GM23338 (cell line): ENCODE measurements at regions not wholly inside any gene's neighbourhood (a gene's known extent, or its start where the extent isn't known, plus 50 kb on each side); places are given as distances from the start of the nearest gene placed in this dataset.
A peak's percentile ranks its signal among the peaks of the same experiment; 100 is the strongest.

Experiments used
- CREB1 ChIP-seq: fragments of 250-450 bp; sonication (Bioruptor Pico); IDR thresholded peaks from 2 replicates; pipeline ENCODE4 v1.5.0; 2020; ENCODE audit warnings: low read depth, mild to moderate bottlenecking, moderate library complexity
- ETS1 ChIP-seq: IDR thresholded peaks from 2 replicates; pipeline ENCODE4 v1.6.1; 2016; ENCODE audit warnings: antibody characterized with exemption
- EZH2 ChIP-seq: fragments of 200-600 bp; sonication (generic); IDR thresholded peaks from one replicate; pipeline ENCODE4 v1.8.0; 2017; ENCODE audit warnings: antibody characterized with exemption, mild to moderate bottlenecking, low read depth; ENCODE audit not compliant: unreplicated experiment
- EZH2phosphoT487 ChIP-seq: fragments of 200-600 bp; sonication (generic); IDR thresholded peaks from one replicate; pipeline ENCODE4 v1.8.1; 2018; ENCODE audit warnings: antibody characterized with exemption; ENCODE audit not compliant: unreplicated experiment
- JUNB ChIP-seq: IDR thresholded peaks from one replicate; pipeline ENCODE4 v1.6.1; 2016; ENCODE audit warnings: antibody characterized with exemption; ENCODE audit not compliant: unreplicated experiment
- NANOG ChIP-seq: IDR thresholded peaks from 2 replicates; pipeline ENCODE4 v1.6.1; 2016; ENCODE audit warnings: antibody characterized with exemption, borderline replicate concordance
- POLR2AphosphoS5 ChIP-seq: IDR thresholded peaks from 2 replicates; pipeline ENCODE4 v1.6.1; 2016; ENCODE audit warnings: antibody characterized with exemption, low read depth
- REST ChIP-seq: IDR thresholded peaks from one replicate; pipeline ENCODE4 v1.6.1; 2018; ENCODE audit warnings: antibody characterized with exemption; ENCODE audit not compliant: unreplicated experiment
- ZNF331 ChIP-seq: fragments of 250-450 bp; sonication (Bioruptor Pico); IDR thresholded peaks from 2 replicates; pipeline ENCODE4 v1.5.0; 2020; ENCODE audit warnings: low read depth, mild to moderate bottlenecking, moderate library complexity
- TF ChIP-seq, protein P1 (sequence below), 2 experiments: fragments of 200-600 bp in 1 of 2; sonication (generic) in 1 of 2; conservative IDR thresholded peaks; 2 replicates each; pipeline versions ENCODE4 v1.5.1 to v1.6.1; 2016 to 2017; ENCODE audit warnings: antibody characterized with exemption in 2 of 2, low read depth in 2 of 2, mild to moderate bottlenecking in 2 of 2, moderate library complexity in 1 of 2

- TF ChIP-seq EZH2 (no peak), EZH2phosphoT487 (no peak), POLR2AphosphoS5 (no peak), REST (no peak), ZNF331 (no peak), JUNB (no peak), ETS1 (no peak), NANOG (no peak), CREB1 (no peak)
- TF ChIP-seq, protein P1, sequence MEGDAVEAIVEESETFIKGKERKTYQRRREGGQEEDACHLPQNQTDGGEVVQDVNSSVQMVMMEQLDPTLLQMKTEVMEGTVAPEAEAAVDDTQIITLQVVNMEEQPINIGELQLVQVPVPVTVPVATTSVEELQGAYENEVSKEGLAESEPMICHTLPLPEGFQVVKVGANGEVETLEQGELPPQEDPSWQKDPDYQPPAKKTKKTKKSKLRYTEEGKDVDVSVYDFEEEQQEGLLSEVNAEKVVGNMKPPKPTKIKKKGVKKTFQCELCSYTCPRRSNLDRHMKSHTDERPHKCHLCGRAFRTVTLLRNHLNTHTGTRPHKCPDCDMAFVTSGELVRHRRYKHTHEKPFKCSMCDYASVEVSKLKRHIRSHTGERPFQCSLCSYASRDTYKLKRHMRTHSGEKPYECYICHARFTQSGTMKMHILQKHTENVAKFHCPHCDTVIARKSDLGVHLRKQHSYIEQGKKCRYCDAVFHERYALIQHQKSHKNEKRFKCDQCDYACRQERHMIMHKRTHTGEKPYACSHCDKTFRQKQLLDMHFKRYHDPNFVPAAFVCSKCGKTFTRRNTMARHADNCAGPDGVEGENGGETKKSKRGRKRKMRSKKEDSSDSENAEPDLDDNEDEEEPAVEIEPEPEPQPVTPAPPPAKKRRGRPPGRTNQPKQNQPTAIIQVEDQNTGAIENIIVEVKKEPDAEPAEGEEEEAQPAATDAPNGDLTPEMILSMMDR (conservative IDR thresholded peaks at IDR 0.05; ENCODE audit: low read depth in 2 of 2) = peak in 1 of 2 experiments; percentile 39; a peak in 2 of 4 replicates
These were observed 856.6 kb downstream of the CENPC start for GRCh38 chr4:66688674-66689073.
